Stimulated activated CD8-positive, alpha-beta memory T cell treated with anti-CD3 and anti-CD28 coated beads, Interleukin-15, amount 100 ng/mL, for 48 hours (primary cell): ENCODE measurements at regions not wholly inside any gene's neighbourhood (a gene's known extent, or its start where the extent isn't known, plus 50 kb on each side); places are given as distances from the start of the nearest gene placed in this dataset.

Experiments
- DNase-seq, 2 donors: peaks; one replicate each; pipeline ENCODE4 v3.0.0-alpha.2; 2020; ENCODE audit warnings: low read depth in 2 of 2

- no peak for DNase-seq
Observed at GRCh38 chr9:130755377-130756007, 61.9 kb downstream of the EXOSC2 start.

- DNase-seq, result no peak
Observed at GRCh38 chr9:130756037-130756436, 62.5 kb downstream of the EXOSC2 start.

GRCh38 chr9:130756455-130757152 is 63.0 kb downstream of the EXOSC2 start:
- no peak for DNase-seq

DNA sequence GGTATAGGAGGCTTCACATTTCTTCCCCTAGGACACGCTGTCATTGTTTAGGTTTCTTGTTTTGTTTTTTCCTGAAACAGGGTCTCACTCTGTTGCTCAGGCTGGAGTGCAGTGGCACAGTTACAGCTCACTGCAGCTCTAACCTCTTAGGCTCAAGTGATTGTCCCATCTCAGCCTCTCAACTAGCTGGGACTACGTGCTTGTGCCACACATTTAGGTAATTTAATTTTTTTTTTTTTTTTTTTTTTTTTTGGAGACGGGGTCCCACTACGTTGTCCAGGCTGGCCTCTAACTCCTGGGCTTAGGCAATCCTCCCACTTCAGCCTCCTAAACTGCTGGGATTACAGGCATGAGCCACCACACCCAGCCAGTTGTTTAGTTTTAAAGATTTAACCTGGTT is 66.2 kb downstream of the EXOSC2 start:
- no peak for DNase-seq

DNA sequence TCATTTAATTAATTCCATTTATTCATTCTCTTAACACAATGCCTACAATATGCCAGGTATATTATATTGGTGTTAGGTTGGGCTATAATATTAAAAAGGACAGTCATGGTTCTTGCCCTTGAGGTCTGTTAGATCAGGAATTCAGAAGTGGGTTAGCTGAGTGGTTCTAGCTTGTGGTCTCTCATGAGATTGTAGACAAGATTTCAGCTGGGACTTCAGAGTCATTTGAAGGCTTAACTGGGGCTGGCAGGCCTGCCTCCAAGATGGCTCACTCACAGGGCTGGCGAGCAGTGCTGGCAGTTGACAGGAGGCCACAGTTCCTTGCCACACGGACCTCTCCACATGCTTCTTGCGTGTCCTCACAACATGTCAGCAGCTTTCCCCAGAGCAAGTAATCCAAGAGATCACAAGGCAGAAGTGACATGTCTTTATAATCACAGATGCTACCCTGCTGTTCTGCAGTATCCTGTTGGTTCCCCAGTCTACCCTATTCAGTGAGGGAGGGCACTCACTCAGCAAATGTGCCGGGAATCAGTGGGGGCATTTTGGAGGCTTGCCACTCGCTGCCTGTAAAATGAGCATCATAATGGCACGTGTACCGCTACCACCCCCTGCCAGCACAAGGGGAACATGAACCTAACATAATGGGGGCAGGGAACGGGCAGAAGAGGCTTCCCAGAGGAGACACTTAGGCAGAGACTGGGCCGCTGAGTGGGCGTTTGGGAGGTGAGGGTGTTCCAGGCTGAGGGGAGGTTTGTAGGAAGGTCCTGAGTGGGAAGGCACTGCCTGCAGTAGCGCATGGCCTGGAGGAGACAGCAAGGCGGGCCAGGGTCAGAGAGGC is 70.0 kb downstream of the EXOSC2 start:
- no peak for DNase-seq

- peak; percentile 25 to 30 for DNase-seq
Observed at GRCh38 chr9:130765137-130766020, 69.7 kb upstream of the ABL1 start.

DNA sequence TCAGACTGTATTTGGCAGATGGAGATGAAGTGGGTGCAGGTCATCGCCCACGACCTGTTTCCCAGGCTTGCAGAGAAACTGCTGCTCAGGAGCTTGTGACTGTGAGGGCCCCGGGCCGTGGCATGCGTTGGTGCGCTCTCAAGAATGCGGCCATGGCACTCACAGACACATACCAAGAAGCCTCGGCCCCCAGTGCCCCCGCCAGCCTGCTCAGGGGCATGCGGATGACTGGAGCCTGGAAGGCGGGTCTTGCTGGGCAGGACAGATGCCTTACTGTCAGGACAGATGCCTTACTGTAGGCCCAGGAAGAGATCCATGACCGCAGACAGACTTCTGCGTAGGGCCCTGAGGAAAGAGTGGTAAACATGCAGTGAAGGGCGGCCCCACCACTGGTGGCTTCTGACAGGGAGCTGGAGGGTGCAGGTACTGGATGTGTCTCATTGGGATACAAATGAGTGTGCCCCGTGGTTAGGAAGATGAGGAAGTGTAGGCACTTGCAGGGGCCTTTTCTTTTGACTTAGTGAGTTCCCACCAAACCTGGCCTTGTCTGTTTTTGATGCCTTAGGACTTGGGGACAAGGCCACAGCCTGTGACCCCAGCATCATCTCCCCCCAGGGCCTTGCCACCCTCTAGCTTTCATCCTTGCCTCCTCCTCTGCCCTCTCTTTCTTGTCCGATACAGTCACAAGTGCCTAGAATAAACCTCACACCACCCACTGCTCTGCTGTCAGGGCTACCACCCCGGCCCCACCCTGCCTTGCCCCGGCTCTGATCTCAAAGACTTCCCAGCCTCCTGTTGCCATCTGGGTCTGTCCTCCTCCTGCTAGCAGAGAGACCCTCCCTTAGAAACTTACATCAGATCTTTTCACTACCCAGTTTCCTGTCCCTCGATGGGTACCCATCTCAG is 68.8 kb upstream of the ABL1 start:
- peak in 1 of 2 donors; percentile 10 for DNase-seq

GRCh38 chr9:130766927-130767307 is 68.1 kb upstream of the ABL1 start:
- DNase-seq, result no peak

GRCh38 chr9:130768265-130768664 is 66.8 kb upstream of the ABL1 start:
- DNase-seq, result no peak

DNA sequence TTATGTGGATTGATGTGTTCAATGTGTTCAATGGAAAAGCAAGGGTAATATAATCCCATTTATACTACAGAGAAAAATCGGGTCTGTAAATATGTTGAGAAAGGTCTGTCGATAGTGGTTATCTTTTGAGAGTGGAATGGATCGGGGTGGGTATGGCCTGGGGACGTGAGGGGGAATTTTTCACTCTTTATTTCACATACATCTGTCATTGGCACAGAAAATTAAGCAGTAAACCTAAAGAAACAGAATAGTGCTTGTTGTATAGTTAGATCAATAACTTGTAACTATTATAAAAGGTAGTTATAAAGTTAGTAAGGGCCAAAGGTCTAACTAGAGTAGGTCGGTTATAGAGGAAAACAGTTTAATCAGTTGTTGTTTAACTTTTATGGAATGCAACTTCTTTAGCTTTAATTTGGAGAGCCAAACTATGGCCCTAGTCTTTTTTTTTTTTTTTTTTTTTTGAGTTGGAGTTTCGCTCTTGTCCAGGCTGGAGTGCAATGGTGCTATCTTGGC is 66.1 kb upstream of the ABL1 start:
- DNase-seq, result no peak

DNA sequence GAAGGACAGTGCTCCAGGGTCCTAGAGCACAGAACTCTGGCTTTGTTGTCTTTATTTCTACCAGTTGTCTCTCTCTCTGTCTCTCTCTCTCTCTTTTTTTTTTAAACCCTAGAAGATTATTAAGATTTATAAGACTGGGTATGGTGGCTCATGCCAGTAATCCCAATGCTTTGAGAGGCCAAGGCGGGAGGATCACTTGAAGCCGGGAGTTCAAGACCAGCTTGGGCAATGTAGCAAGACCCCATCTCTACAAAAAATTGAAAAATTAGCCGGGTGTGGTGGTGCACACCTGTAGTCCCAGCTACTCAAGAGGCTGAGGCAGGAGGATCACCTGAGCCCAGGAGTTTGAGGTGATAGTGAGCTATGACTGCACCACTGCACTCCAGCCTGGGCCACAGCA is 65.0 kb upstream of the ABL1 start:
- DNase-seq, result no peak

DNA sequence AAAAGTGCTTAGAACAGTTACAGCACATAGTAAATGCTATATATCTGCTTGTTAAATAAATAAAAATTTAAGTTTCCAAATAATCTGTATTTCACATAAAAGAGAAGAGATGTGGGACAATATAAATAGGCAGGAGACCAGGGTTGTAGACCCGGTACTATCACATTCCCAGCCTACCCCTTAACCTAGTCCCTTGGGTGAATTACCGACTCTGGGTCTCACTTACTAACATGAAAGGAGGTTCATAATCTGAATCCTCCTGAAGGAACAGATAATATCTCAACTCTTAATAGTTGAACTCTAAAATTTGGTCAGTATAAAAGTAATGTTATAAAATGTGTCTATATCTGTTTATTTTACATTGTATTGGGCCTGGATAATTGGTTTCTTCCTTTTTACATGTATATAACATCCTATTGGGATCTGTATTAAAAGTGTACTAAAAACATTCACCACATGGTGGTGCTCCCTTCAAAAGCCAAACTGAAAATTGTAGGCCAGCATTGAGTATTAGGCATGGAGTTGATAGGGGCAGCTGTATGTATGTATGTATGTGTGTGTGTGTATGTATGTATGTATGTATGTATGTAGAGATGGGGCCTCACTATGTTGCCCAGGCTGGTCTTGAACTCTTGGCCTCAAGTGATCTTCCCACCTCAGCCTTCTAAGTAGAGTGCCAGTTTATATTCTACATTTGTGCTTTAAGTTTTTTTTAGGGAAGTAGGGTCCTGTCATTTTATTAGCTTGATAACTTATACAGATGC is 64.2 kb upstream of the ABL1 start:
- DNase-seq, result no peak

- no peak for DNase-seq
Observed at GRCh38 chr9:130772185-130772584, 62.9 kb upstream of the ABL1 start.

DNA sequence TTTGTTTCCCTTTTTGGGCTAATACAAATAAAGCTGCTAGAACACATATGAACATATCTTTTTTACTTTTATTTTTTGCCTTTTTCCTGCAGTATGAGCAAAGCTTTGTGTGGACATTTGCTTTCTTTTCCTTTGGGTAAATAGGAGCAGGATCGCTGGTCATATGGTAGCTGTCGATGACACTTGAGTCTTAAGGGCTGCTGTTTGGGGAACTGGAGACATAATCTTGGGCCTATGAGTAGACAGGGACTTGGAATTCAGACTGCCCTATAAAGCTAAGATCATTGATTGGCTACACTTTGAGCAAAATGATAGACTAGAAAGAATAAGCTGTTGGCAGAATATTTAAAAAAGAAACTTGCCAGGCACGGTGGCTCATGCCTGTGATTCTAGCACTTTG is 60.9 kb upstream of the ABL1 start:
- no peak for DNase-seq

DNA sequence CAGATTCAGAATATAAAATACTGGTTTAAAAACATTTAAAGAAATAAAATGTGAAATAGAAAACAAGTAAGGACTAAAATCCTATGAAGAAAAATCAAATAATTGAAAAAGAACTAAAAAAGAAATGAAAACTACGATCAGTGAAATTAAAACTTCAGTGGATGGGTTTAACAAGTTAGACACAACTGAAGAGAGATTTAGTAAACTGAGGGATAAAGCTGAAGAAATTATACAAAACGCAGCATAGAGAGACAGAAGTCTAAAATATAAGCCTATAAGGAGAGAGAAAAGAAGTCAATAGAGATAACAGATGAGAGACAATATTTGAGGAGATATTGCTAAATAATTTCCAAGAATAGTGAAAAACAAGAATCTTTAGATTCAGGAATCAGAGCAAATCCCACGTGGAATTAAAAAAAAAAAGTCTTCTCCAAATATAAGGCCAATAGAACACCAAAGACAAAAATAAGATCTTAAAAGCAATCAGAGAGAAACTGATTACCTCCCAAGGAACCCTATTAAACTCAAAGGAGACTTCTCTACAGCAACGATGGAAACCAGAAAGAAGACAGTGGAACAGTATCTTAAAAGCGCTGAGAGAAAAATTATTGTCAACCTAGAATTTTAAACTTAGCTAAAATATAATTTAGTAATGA is 59.6 kb upstream of the ABL1 start:
- DNase-seq, result no peak

- DNase-seq, result no peak
Observed at GRCh38 chr9:130779153-130779855, 55.8 kb upstream of the ABL1 start.

DNA sequence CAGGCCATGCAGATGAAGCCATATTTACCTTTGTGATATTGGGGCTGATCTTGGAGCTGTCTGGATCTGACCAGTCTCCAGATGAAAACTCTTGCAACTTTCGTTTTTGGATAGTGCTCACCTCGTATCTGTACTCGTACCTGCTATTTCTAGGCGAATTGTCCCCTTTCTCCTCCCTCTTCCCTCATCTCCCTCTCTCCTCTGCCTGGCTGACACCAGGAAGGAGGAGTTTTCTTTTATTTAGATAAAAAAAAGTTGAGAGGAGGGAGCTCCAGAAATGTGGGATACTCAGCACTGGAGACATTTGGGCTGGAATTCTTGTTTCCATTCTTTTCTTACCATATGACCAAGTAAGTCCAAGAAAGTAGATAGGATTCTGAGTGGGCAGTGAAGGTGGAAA is 54.6 kb upstream of the ABL1 start:
- DNase-seq, result no peak

- no peak for DNase-seq
Observed at GRCh38 chr9:130780865-130781504, 54.1 kb upstream of the ABL1 start.
